Osteocyte (in vitro differentiated cells): ENCODE measurements at regions not wholly inside any gene's neighbourhood (a gene's known extent, or its start where the extent isn't known, plus 50 kb on each side); places are given as distances from the start of the nearest gene placed in this dataset.

Experiments
- DNase-seq: peaks from one replicate; pipeline ENCODE4 v3.0.0; 2021; ENCODE audit warnings: mixed read lengths; ENCODE audit not compliant: unreplicated experiment; ENCODE audit errors: extremely low spot score
- H3K27ac Mint-ChIP-seq: one replicate; pipeline ENCODE4 v1.8.0; 2021; ENCODE audit warnings: mild to moderate bottlenecking, mixed read lengths; ENCODE audit not compliant: unreplicated experiment
- H3K27me3 Mint-ChIP-seq: one replicate; pipeline ENCODE4 v1.8.0; 2021; ENCODE audit warnings: mixed read lengths; ENCODE audit not compliant: unreplicated experiment
- H3K36me3 Mint-ChIP-seq: one replicate; pipeline ENCODE4 v1.8.0; 2021; ENCODE audit warnings: mixed read lengths; ENCODE audit not compliant: unreplicated experiment
- H3K4me1 Mint-ChIP-seq: one replicate; pipeline ENCODE4 v1.8.0; 2021; ENCODE audit warnings: mixed read lengths; ENCODE audit not compliant: unreplicated experiment
- H3K4me3 Mint-ChIP-seq: one replicate; pipeline ENCODE4 v1.8.0; 2021; ENCODE audit warnings: mild to moderate bottlenecking, moderate library complexity, mixed read lengths; ENCODE audit not compliant: unreplicated experiment
- H3K9me3 Mint-ChIP-seq: one replicate; pipeline ENCODE4 v1.8.0; 2021; ENCODE audit warnings: mixed read lengths; ENCODE audit not compliant: unreplicated experiment
- TF ChIP-seq, protein P1 (sequence below): fragments of 200-600 bp; sonication (generic); IDR thresholded peaks from 2 replicates; pipeline ENCODE4 v1.5.0; 2021; ENCODE audit warnings: antibody characterized with exemption, mild to moderate bottlenecking, moderate library complexity

DNA sequence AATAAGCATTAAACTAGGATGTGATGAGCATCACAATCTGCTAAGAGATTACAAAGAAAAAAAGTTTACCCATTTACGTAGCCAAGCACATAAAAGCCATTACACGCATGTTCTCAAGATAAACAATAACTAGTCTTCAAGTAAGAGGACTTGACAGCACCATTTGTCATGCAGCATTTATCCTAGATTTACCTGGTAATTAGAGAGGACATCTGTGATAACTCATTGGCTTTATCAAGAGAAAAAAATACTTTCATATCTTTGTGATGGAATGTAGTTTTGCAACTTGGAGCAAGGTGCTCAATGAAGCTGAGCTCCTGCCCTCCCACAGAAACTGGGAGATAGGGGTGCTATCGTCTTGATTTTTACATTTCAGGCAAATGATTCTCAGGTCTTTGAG is 1023.7 kb downstream of the FSCB start:
- TF ChIP-seq, protein P1, sequence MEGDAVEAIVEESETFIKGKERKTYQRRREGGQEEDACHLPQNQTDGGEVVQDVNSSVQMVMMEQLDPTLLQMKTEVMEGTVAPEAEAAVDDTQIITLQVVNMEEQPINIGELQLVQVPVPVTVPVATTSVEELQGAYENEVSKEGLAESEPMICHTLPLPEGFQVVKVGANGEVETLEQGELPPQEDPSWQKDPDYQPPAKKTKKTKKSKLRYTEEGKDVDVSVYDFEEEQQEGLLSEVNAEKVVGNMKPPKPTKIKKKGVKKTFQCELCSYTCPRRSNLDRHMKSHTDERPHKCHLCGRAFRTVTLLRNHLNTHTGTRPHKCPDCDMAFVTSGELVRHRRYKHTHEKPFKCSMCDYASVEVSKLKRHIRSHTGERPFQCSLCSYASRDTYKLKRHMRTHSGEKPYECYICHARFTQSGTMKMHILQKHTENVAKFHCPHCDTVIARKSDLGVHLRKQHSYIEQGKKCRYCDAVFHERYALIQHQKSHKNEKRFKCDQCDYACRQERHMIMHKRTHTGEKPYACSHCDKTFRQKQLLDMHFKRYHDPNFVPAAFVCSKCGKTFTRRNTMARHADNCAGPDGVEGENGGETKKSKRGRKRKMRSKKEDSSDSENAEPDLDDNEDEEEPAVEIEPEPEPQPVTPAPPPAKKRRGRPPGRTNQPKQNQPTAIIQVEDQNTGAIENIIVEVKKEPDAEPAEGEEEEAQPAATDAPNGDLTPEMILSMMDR: no peak
- Mint-ChIP-seq H3K9me3 (no peaks in the 10 kb centered on the region), H3K36me3 (no peaks in the 10 kb centered on the region), H3K27me3 (no peaks in the 10 kb centered on the region), H3K4me1 (no peaks in the 10 kb centered on the region), H3K4me3 (no peak overlapping the region), H3K27ac (no peak overlapping the region)
- no peak for DNase-seq

- Mint-ChIP-seq H3K27ac (no peak overlapping the region), H3K4me3 (no peak overlapping the region), H3K4me1 (no peaks in the 10 kb centered on the region), H3K36me3 (no peaks in the 10 kb centered on the region), H3K27me3 (no peaks in the 10 kb centered on the region), H3K9me3 (no peaks in the 10 kb centered on the region)
- DNase-seq: no peak
- TF ChIP-seq, protein P1: no peak
Observed at GRCh38 chr14:43481864-43482263, 1025.2 kb downstream of the FSCB start.

DNA sequence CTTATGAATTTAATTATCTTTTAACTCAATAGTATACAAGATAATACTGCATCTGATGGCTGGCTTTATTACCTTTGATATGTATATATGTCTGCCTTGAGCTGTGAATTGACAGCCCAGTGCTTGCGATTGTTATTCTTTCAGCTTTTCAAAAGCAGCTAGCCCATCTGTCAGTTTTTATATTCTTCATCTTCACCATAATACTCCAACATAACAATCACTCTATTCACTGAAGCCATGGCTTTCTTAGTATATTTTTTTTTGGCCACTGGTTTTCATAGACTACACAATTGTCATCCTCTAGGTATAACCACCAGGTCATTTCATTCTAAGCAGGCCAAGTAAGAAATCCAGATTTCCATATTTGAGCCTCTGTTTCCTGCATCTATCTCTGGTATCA is 1026.1 kb downstream of the FSCB start:
- DNase-seq: no peak
- H3K27me3 Mint-ChIP-seq: no peaks in the 10 kb centered on the region
- H3K4me3 Mint-ChIP-seq: no peak overlapping the region
- H3K9me3 Mint-ChIP-seq: no peaks in the 10 kb centered on the region
- H3K27ac Mint-ChIP-seq: no peak overlapping the region
- H3K36me3 Mint-ChIP-seq: no peaks in the 10 kb centered on the region
- TF ChIP-seq, protein P1: no peak
- no peaks in the 10 kb centered on the region for H3K4me1 Mint-ChIP-seq

DNA sequence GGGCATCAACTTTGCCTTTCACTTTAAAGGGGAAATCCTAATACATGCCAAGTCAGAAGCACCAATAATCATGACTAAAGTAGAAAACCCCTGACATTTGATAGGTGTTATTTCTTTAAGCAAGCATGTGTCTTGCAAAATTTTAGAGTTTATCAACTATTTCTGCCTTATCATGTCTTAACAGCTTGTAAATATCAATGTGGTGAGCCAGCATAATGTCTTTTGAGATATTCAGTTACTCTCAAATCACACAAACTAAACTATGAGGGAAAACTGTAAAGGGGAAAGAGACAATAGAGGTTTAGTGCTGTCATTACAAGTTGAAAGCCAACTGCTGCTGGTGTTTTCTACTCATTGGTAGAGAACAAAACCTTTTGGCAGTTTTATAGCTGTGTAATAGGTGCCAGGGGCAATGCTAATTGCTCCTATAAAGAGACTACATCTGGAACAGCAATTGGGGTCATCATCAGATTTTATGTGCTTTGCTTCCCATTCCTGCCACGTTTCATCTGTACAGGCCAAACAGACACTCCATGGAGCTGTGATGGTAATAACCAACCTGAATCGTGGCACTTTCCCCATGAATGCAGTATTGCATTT is 1027.4 kb downstream of the FSCB start:
- no peak for DNase-seq
- Mint-ChIP-seq H3K27ac (no peak overlapping the region), H3K4me1 (no peaks in the 10 kb centered on the region), H3K9me3 (no peaks in the 10 kb centered on the region), H3K4me3 (no peak overlapping the region), H3K36me3 (no peaks in the 10 kb centered on the region), H3K27me3 (no peaks in the 10 kb centered on the region)
- TF ChIP-seq, protein P1: no peak

DNA sequence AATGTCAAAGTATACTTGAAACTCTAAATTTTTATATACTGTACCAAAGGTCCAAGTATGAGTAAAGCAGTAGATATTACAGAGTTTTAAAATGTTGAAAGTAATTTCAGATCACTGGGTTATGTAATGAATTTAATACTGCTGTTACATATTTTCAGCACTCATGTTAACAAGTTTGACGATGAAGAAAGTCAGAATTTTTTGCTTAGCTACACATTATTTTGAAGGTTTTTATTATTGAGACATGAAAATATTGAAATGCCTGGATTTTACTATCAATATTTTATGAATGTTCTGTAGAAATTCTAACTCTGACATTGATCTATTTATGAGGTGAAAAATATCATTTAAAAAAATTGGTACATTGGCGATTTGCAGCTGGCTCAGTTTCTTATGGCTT is 1030.3 kb downstream of the FSCB start:
- H3K36me3 Mint-ChIP-seq: no peaks in the 10 kb centered on the region
- H3K27me3 Mint-ChIP-seq: no peaks in the 10 kb centered on the region
- TF ChIP-seq, protein P1: no peak
- no peak for DNase-seq
- no peak overlapping the region for H3K27ac Mint-ChIP-seq
- no peaks in the 10 kb centered on the region for H3K9me3 Mint-ChIP-seq
- no peak overlapping the region for H3K4me3 Mint-ChIP-seq
- H3K4me1 Mint-ChIP-seq: no peaks in the 10 kb centered on the region
